BLaER1 treated with 17β-estradiol and CSF1 and Interleukin-3, amounts not matched to agents 10 nM and 100 nM (cell line): ENCODE measurements at regions not wholly inside any gene's neighbourhood (a gene's known extent, or its start where the extent isn't known, plus 50 kb on each side); places are given as distances from the start of the nearest gene placed in this dataset.

Experiments used
- H3K27ac ChIP-seq, 11 experiments: shearing (Covaris generic); formaldehyde crosslinking; 2 replicates each; pipeline ENCODE4 v1.8.1; 2022
- H3K27me3 ChIP-seq, 11 experiments: shearing (Covaris generic); formaldehyde crosslinking; 2 replicates each; pipeline ENCODE4 v1.8.1; 2022
- H3K36me3 ChIP-seq, 11 experiments: shearing (Covaris generic); formaldehyde crosslinking; 2 replicates each; pipeline ENCODE4 v1.8.1; 2022
- H3K4me1 ChIP-seq, 10 experiments: shearing (Covaris generic); formaldehyde crosslinking; 2 replicates each; pipeline ENCODE4 v1.8.1; 2022
- H3K4me2 ChIP-seq, 11 experiments: shearing (Covaris generic); formaldehyde crosslinking; 2 replicates each; pipeline ENCODE4 v1.8.1; 2022
- H3K4me3 ChIP-seq, 10 experiments: shearing (Covaris generic); formaldehyde crosslinking; 2 replicates each; pipeline ENCODE4 v1.8.1; 2022
- H3K9ac ChIP-seq, 11 experiments: shearing (Covaris generic); formaldehyde crosslinking; 2 replicates each; pipeline ENCODE4 v1.8.1; 2022
- H3K9me3 ChIP-seq, 11 experiments: shearing (Covaris generic); formaldehyde crosslinking; replicated peaks in 1 of 11; 2 replicates each; pipeline ENCODE4 v1.8.1; 2022
- H4K20me1 ChIP-seq, 11 experiments: shearing (Covaris generic); formaldehyde crosslinking; 2 replicates each; pipeline ENCODE4 v1.8.1; 2022
- Cebpa-rat ChIP-seq, 11 experiments: shearing (Covaris generic); IDR thresholded peaks; 2 replicates each; pipeline ENCODE4 v1.8.1; 2022

- Histone ChIP-seq H3K27ac (no peak overlapping the region), H3K4me2 (no peak overlapping the region), H3K4me1 (no peaks in the 10 kb centered on the region), H3K36me3 (no peaks in the 10 kb centered on the region), H3K9me3 (no peaks in the 10 kb centered on the region), H3K4me3 (no peak overlapping the region), H3K27me3 (no peaks in the 10 kb centered on the region), H3K9ac (no peak overlapping the region), H4K20me1 (no peaks in the 10 kb centered on the region)
- TF ChIP-seq Cebpa-rat (IDR thresholded peaks at IDR 0.05): no peak
These were observed 423.6 kb downstream of the ANKRD50 start for GRCh38 chr4:124288706-124289486.

DNA sequence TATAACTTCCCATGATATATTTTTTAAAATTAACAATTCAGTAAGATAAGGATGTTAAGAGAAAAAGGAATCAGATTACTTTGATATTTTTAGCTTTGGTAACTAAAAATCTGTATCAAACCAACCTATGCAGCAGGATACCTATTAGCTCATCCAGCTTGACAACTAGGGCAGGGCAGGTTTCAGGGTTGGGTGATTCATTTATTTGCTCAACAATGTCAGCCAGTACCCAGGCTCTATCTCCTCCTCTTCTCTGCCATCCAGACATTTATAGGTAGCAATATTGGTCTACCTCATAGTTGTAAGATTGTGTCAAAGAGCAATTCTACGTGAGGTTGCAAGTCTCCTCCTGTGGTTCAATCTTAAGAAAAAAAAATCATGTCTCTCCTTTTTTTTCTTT is 421.9 kb downstream of the ANKRD50 start:
- no peak overlapping the region for H3K27ac ChIP-seq
- no peaks in the 10 kb centered on the region for H3K4me1 ChIP-seq
- H4K20me1 ChIP-seq: no peaks in the 10 kb centered on the region

GRCh38 chr4:124295413-124295812 is 417.1 kb downstream of the ANKRD50 start:
- Histone ChIP-seq H3K9me3 (no peaks in the 10 kb centered on the region), H3K27me3 (no peaks in the 10 kb centered on the region), H3K9ac (no peak overlapping the region), H3K4me3 (no peak overlapping the region), H4K20me1 (no peaks in the 10 kb centered on the region), H3K36me3 (no peaks in the 10 kb centered on the region), H3K27ac (no peak overlapping the region; a peak in 1 of 22 replicates), H3K4me1 (no peaks in the 10 kb centered on the region), H3K4me2 (no peak overlapping the region)
- TF ChIP-seq Cebpa-rat (IDR thresholded peaks at IDR 0.05): no peak

More for the DNA sequence above, 421.9 kb downstream of the ANKRD50 start:
- H3K27me3 ChIP-seq: no peaks in the 10 kb centered on the region
- no peak for TF ChIP-seq Cebpa-rat (IDR thresholded peaks at IDR 0.05)
- no peak overlapping the region for H3K4me3 ChIP-seq
- H3K9me3 ChIP-seq: no peaks in the 10 kb centered on the region
- H3K9ac ChIP-seq: no peak overlapping the region
- no peaks in the 10 kb centered on the region for H3K36me3 ChIP-seq
- H3K4me2 ChIP-seq: no peak overlapping the region

GRCh38 chr4:124304941-124305340 is 407.6 kb downstream of the ANKRD50 start:
- no peaks in the 10 kb centered on the region for H3K9me3 ChIP-seq
- no peaks in the 10 kb centered on the region for H4K20me1 ChIP-seq
- 0 out of 22 replicates have a peak overlapping the region, but pooled peaks of 1 of the 11 experiments have one; percentile 27 for H3K9ac ChIP-seq
- no peaks in the 10 kb centered on the region for H3K27me3 ChIP-seq
- H3K36me3 ChIP-seq: no peaks in the 10 kb centered on the region
- peak overlapping the region; percentile 33 to 69 (median 62); a peak in 20 of 22 replicates for H3K4me2 ChIP-seq
- H3K4me3 ChIP-seq: no peak overlapping the region
- TF ChIP-seq Cebpa-rat (IDR thresholded peaks at IDR 0.05): peak in 1 of 11 experiments; percentile 41; a peak in 1 of 22 replicates
- peaks cover 8 to 14% (median 10%) of the 10 kb centered on the region in 10 experiments; a peak in 19 of 20 replicates for H3K4me1 ChIP-seq
- peak overlapping the region in 5 of 11 experiments; percentile 0 to 57 (median 33); a peak in 7 of 22 replicates for H3K27ac ChIP-seq

DNA sequence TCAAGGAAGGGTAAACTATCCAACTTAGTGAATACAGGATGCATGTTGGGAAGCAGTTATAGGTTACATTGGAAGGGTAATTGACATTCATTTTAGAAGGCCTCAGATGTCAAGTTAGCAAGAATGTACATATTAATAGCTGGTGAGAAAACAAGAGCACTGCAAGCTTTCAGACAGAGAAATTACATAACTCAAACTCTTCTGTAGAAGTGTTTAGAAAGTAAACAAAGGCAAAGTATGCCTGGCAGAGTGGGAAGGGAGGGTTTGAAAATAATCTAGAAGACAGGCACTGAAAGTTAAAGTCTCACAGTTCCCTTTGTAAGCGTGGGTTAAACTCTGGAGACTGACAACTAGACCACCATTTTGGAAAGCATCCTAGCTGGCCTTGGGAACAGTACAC is 406.2 kb downstream of the ANKRD50 start:
- Histone ChIP-seq H3K27ac (0 out of 22 replicates have a peak overlapping the region, but pooled peaks of 1 of the 11 experiments have one; percentile 7), H3K4me1 (peaks cover 8 to 14% (median 10%) of the 10 kb centered on the region in 10 experiments; a peak in 19 of 20 replicates), H3K27me3 (no peaks in the 10 kb centered on the region), H3K4me3 (no peak overlapping the region), H3K9me3 (peaks cover 0 to 4% (median 0%) of the 10 kb centered on the region in 11 experiments; a peak in 2 of 22 replicates), H3K4me2 (0 out of 22 replicates have a peak overlapping the region, but pooled peaks of 1 of the 11 experiments have one; percentile 2), H3K36me3 (no peaks in the 10 kb centered on the region), H4K20me1 (no peaks in the 10 kb centered on the region), H3K9ac (no peak overlapping the region)
- no peak for TF ChIP-seq Cebpa-rat (IDR thresholded peaks at IDR 0.05)

GRCh38 chr4:124307143-124307542 is 405.4 kb downstream of the ANKRD50 start:
- H3K27ac ChIP-seq: no peak overlapping the region
- no peak overlapping the region for H3K9ac ChIP-seq
- TF ChIP-seq Cebpa-rat (IDR thresholded peaks at IDR 0.05): no peak
- H4K20me1 ChIP-seq: no peaks in the 10 kb centered on the region
- H3K4me1 ChIP-seq: peaks cover 8 to 14% (median 10%) of the 10 kb centered on the region in 10 experiments; a peak in 19 of 20 replicates
- H3K4me3 ChIP-seq: no peak overlapping the region
- peaks cover 0 to 7% (median 0%) of the 10 kb centered on the region in 11 experiments; a peak in 2 of 22 replicates for H3K9me3 ChIP-seq
- H3K36me3 ChIP-seq: no peaks in the 10 kb centered on the region
- 0 out of 22 replicates have a peak overlapping the region, but pooled peaks of 1 of the 11 experiments have one; percentile 2 for H3K4me2 ChIP-seq
- no peaks in the 10 kb centered on the region for H3K27me3 ChIP-seq

GRCh38 chr4:124318292-124318691 is 394.2 kb downstream of the ANKRD50 start:
- no peaks in the 10 kb centered on the region for H3K36me3 ChIP-seq
- no peak overlapping the region for H3K4me2 ChIP-seq
- no peak for TF ChIP-seq Cebpa-rat (IDR thresholded peaks at IDR 0.05)
- H3K27ac ChIP-seq: no peak overlapping the region
- H3K9ac ChIP-seq: no peak overlapping the region
- H3K4me1 ChIP-seq: no peaks in the 10 kb centered on the region
- no peak overlapping the region for H3K4me3 ChIP-seq
- H3K9me3 ChIP-seq: no peaks in the 10 kb centered on the region
- H3K27me3 ChIP-seq: no peaks in the 10 kb centered on the region
- no peaks in the 10 kb centered on the region for H4K20me1 ChIP-seq

- TF ChIP-seq Cebpa-rat (IDR thresholded peaks at IDR 0.05): no peak
- no peak overlapping the region for H3K9ac ChIP-seq
- H3K27ac ChIP-seq: no peak overlapping the region
These were observed 391.2 kb downstream of the ANKRD50 start for GRCh38 chr4:124321364-124321763.

DNA sequence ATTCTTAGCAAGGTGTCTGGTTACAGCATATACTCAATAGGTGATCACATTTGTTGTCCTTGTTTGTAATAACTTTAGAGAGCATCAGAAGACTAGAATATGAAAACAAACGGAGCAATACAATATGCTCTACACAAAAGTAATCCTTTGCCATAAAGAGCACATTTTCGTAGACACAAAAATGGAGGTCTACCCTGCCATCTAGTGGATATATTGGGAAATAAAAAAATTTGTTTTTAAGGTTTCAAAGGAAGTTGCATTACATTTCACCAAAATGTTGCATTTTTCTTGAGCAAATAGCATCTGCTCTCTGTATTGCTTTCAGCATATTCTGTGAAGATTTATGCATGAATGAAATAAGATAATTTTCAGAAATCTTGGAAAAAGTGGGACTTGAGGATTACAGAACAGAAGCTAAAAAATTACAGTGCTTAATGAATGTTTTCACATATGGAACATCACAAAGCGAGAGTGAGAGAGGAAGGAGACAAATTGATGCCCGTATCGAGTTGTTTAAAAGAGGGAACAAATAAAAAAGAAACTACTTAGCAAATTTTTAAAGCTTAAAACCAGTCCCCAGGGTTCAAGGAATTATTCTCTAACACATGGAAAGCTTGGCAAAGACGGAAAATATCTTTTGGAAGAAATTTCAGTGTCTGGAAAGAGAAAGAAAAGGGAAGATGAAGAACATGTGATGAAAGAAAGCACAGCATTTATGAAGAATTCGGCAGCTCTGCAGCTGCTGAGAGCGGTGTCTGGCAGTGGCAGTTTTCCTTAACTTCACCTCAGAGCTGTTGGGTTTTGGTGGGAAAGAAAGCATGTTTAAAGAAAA is 390.1 kb downstream of the ANKRD50 start:
- H3K9me3 ChIP-seq: no peaks in the 10 kb centered on the region
- no peaks in the 10 kb centered on the region for H3K4me1 ChIP-seq
- no peak for TF ChIP-seq Cebpa-rat (IDR thresholded peaks at IDR 0.05)
- no peak overlapping the region for H3K4me2 ChIP-seq
- H4K20me1 ChIP-seq: no peaks in the 10 kb centered on the region
- no peak overlapping the region for H3K27ac ChIP-seq
- no peak overlapping the region for H3K4me3 ChIP-seq
- no peaks in the 10 kb centered on the region for H3K27me3 ChIP-seq
- no peaks in the 10 kb centered on the region for H3K36me3 ChIP-seq
- no peak overlapping the region for H3K9ac ChIP-seq

More at GRCh38 chr4:124321364-124321763, 391.2 kb downstream of the ANKRD50 start:
- no peaks in the 10 kb centered on the region for H3K36me3 ChIP-seq
- H3K4me1 ChIP-seq: no peaks in the 10 kb centered on the region
- no peaks in the 10 kb centered on the region for H4K20me1 ChIP-seq
- H3K4me3 ChIP-seq: no peak overlapping the region
- no peaks in the 10 kb centered on the region for H3K27me3 ChIP-seq
- H3K4me2 ChIP-seq: no peak overlapping the region
- H3K9me3 ChIP-seq: no peaks in the 10 kb centered on the region
